Hepatocyte (in vitro differentiated cells): ENCODE measurements at regions not wholly inside any gene's neighbourhood (a gene's known extent, or its start where the extent isn't known, plus 50 kb on each side); places are given as distances from the start of the nearest gene placed in this dataset.

Source experiments
- CTCF ChIP-seq: fragments of 200-600 bp; sonication (generic); IDR thresholded peaks from 2 replicates; pipeline ENCODE4 v1.5.1; 2016; ENCODE audit warnings: antibody characterized with exemption, mild to moderate bottlenecking; ENCODE audit not compliant: poor library complexity
- EZH2 ChIP-seq: fragments of 200-600 bp; sonication (generic); IDR thresholded peaks from 2 replicates; pipeline ENCODE4 v1.6.1; 2016; ENCODE audit warnings: antibody characterized with exemption, mild to moderate bottlenecking, borderline replicate concordance

- no peak for TF ChIP-seq EZH2
- TF ChIP-seq CTCF: no peak
Observed at GRCh38 chr9:135000647-135001245, 83.0 kb upstream of the FCN1 start.
